GM15510 (cell line): ENCODE measurements at regions not wholly inside any gene's neighbourhood (a gene's known extent, or its start where the extent isn't known, plus 50 kb on each side); places are given as distances from the start of the nearest gene placed in this dataset.

Experiments used
- POLR2A ChIP-seq: IDR thresholded peaks from 3 replicates; pipeline ENCODE4 v1.6.1; 2011; ENCODE audit warnings: borderline replicate concordance; ENCODE audit not compliant: insufficient read length; ENCODE audit errors: extremely low read depth

- no peak for TF ChIP-seq POLR2A
Observed at GRCh38 chr2:181114021-181114420, 133.6 kb downstream of the UBE2E3 start.

DNA sequence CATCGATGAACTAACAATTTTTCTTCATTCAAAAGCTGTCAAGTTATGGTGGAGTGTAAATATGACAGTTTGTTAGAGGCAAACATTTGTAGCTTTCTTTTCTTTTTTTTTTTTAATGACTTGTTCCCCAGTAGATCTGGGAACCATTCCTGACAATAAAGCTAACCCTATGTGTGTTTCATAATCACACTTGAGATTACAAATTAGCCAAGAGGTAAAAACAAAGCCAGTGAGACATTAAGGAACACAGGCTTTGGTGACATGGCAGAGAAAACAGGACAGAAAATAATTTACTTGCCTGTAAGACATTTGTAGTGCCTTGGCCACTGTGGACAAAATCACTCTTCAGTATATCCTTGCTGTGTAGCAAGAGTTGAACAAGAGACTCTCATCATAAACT is 135.9 kb downstream of the UBE2E3 start:
- TF ChIP-seq POLR2A: no peak

- no peak for TF ChIP-seq POLR2A
Observed at GRCh38 chr2:181117206-181117925, 137.0 kb downstream of the UBE2E3 start.

DNA sequence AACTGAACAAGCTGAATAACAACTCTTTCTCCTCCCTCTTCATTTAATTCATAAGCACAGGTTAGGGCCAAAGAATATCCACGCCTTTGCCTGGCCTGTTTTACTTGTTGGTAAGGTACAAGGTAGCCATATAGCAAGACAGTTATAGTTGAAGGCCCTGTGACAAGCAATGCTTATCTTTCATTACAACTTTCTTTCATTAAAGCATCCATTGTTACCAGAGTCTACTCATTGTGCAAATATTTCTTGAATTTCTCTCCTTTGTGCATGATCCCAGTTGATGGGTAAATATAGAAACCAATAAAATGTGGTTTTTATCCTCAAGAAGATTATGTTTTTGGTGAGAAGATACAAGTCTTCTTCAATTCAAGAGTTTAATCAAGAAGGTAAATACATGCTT is 140.2 kb downstream of the UBE2E3 start:
- TF ChIP-seq POLR2A: no peak

DNA sequence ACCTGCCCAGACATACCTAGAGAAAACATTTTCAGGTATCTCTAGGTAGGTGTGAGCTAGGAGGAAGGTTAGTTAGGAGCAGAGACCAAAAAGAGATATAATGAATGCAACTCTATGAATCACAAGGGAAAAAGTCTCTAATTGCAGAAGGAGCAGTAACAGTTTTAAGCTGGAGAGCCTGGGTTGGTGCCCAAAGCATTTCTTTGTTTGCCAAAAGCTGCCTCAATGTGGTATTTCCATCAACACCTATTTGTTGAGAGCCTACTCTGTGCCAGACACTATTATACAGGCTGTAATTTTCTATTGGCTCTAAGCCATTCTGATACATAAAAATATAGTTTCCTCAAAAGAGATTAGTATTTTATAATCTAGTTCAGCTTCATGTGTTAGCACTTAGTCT is 141.6 kb downstream of the UBE2E3 start:
- TF ChIP-seq POLR2A: no peak

DNA sequence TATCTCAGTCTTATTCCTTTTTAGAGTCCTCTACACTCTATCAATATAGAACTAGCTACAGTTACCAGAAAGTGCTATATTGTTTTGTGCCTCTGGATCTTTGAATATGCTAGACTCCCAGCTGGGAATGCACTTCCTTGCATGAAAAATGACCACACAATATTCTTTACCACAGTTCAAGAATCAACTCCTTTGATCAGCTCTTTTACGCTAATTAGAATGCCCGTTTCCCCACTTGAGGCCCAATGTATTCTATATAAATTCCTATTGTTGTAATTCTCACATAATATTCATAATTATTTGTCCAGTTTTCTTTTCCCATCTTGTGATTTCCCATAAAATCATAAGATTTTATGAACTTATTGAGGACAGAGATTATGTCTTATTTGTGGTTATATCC is 142.2 kb downstream of the UBE2E3 start:
- no peak for TF ChIP-seq POLR2A

GRCh38 chr2:181123798-181124231 is 143.4 kb downstream of the UBE2E3 start:
- no peak for TF ChIP-seq POLR2A

- no peak for TF ChIP-seq POLR2A
Observed at GRCh38 chr2:181124497-181124896, 144.1 kb downstream of the UBE2E3 start.

- TF ChIP-seq POLR2A: no peak
Observed at GRCh38 chr2:181125359-181125758, 145.0 kb downstream of the UBE2E3 start.

DNA sequence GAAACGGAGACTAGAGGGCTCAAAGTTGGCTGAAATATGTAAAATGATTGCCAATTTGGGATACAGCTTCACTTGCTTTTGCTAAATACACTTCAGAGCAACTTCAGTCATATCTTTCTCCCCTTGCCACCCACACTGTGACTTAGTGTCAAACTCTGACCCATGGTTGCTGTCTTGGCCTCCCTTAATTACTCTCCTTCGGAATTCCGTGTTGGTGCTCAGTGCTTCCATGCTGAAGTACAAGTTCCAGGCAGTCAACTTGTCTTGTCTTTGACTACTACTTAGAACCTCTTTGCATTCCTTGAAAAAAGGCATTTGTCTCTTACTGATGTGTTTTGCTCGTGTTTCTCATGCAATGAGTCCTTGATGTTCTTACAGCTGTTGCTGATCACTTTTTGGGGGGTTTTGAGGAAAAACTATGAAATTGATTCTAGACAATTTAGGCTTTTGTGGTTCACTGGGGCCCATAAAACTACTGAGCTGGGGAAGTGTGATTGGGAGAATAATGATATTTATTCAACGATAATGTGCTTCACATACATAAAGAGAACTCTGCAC is 146.0 kb downstream of the UBE2E3 start:
- no peak for TF ChIP-seq POLR2A

DNA sequence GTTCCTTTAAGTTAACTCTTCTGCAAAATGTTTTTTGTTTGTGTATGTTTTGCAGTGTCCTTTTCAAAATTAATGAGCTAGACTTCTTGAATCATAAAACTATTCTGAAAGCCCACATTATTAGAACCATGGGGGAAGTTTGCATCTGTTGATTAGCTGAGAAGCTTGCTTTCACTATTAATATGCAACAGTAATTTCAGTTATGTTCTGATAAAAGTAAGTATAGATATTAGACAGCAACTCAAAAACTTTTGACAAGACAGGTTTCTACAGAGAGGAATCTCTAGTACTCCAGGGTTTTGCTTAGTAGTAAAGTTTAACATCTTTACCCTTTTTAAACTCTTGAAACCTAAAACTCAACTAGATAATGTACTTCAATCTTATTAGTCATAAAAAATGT is 147.8 kb downstream of the UBE2E3 start:
- TF ChIP-seq POLR2A: no peak

DNA sequence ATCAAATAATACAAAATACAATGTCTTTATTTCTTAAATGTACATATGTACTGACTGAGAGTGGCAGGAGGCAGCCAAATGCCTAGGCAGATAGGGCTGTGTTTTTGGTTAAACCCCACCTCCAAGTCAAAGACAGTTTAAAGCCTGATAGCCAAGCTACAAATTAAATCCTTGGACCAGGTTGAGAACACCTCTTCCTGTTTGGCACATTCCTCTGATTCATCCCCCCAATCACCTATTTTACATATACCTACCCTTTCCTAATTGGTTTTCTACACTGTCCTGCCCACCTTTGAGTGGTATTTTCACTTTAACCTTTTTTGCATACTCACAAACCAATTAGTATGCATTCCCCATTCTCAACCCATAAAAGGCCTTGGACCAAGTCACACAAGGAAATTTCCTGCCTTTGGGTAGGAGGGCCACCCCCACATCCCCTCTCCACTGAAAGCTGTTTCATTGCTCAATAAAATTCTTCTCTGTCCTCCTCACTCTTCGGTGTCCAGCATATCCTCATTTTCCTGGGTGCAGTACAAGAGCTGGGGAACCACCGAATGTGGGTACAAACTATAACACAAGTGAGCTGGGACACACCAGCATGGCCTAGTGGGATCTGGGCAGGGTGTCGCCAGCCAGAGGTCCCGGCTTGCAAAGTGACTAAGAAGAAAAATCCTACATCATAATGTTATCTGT is 149.1 kb downstream of the UBE2E3 start:
- no peak for TF ChIP-seq POLR2A

DNA sequence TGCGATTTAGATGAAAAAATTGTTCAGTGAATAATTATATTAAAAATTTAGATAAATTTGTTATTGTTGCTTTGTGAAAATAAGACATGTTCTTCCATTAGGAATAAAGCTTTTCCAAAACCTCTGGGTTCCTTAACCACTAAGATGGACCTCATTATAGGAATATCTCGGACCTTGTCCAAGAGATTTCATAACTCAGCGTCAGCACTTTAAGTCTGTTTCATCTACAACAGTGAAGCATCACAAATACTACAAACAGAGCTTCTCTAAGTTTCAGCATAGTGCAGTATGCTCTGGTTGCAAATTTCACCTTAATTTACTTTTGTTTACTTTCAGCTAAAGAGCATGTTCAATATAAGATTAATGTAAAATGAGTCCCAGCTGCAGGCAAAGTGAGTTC is 150.3 kb downstream of the UBE2E3 start:
- TF ChIP-seq POLR2A: no peak

GRCh38 chr2:181131584-181131983 is 151.2 kb downstream of the UBE2E3 start:
- no peak for TF ChIP-seq POLR2A

- no peak for TF ChIP-seq POLR2A
Observed at GRCh38 chr2:181138816-181139215, 158.4 kb downstream of the UBE2E3 start.

DNA sequence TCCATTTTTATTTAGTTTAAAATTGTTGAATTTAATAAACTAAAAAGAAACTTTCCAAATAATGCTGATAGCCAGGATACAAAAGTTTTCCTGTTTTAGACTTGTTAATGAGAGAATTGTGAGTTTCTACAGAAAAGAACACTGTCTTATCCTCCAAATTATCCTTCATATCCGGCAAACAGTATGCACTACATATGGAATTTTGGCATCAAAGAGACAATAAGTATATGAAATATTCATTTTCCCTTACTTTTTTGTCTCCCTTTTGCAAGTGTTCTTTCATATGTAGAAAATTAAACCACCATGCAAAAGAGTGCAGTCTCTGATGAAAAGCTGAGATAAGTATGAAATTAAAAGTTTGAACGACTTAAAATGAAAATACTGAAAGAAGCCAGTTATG is 159.4 kb downstream of the UBE2E3 start:
- TF ChIP-seq POLR2A: no peak
